DND-41 (cell line): ENCODE measurements at regions not wholly inside any gene's neighbourhood (a gene's known extent, or its start where the extent isn't known, plus 50 kb on each side); places are given as distances from the start of the nearest gene placed in this dataset.
"Not testable (repeated sequence)": the region's sequence is repeated elsewhere in the genome, so short reads cannot be mapped to it uniquely, and the experiment has no call there.

Source experiments
- ATAC-seq: fragments of 200-7000 bp; cut with Tn5 transposase; 3 replicates; pipeline ENCODE4 v1.9.1; 2021; ENCODE audit warnings: low read depth; ENCODE audit not compliant: insufficient read depth
- DNase-seq: peaks from one replicate; pipeline ENCODE4 v3.0.0-alpha.2; 2020
- H2AFZ ChIP-seq: 2 replicates; pipeline ENCODE4 v1.6.0; 2012; ENCODE audit warnings: low read depth, low read length
- H3K27ac ChIP-seq: 2 replicates; pipeline ENCODE4 v1.5.1; 2012; ENCODE audit warnings: low read length, inconsistent platforms
- H3K27me3 ChIP-seq: fragments of 200-600 bp; sonication (generic); 2 replicates; pipeline ENCODE4 v1.6.0; 2012; ENCODE audit warnings: low read length, mild to moderate bottlenecking, inconsistent platforms; ENCODE audit not compliant: insufficient read depth, poor library complexity
- H3K36me3 ChIP-seq: 2 replicates; pipeline ENCODE4 v1.5.1; 2012; ENCODE audit warnings: low read length, inconsistent platforms; ENCODE audit not compliant: insufficient read depth
- H3K4me1 ChIP-seq: 2 replicates; pipeline ENCODE4 v1.5.1; 2012; ENCODE audit warnings: mild to moderate bottlenecking, low read length; ENCODE audit not compliant: insufficient read depth
- H3K4me2 ChIP-seq: 2 replicates; pipeline ENCODE4 v1.6.0; 2012; ENCODE audit warnings: mild to moderate bottlenecking, moderate library complexity, low read length, inconsistent platforms; ENCODE audit not compliant: insufficient read depth
- H3K4me3 ChIP-seq, 2 experiments: fragments of 200-600 bp in 1 of 2; shearing (Covaris generic) in 1 of 2; 2 replicates each; pipeline ENCODE4 v1.5.1; 2012 to 2016; ENCODE audit warnings: inconsistent platforms in 2 of 2, low read length in 2 of 2, mild to moderate bottlenecking in 2 of 2, low read depth in 1 of 2, moderate library complexity in 1 of 2
- H3K79me2 ChIP-seq: 2 replicates; pipeline ENCODE4 v1.6.0; 2012; ENCODE audit warnings: low read length, inconsistent platforms; ENCODE audit not compliant: insufficient read depth
- H3K9ac ChIP-seq: 2 replicates; pipeline ENCODE4 v1.6.0; 2012; ENCODE audit warnings: low read depth, mild to moderate bottlenecking, inconsistent platforms, low read length, moderate library complexity
- H3K9me3 ChIP-seq: 2 replicates; pipeline ENCODE4 v1.5.1; 2012; ENCODE audit warnings: low read length, moderate library complexity, mild to moderate bottlenecking, inconsistent platforms; ENCODE audit not compliant: insufficient read depth, severe bottlenecking
- H4K20me1 ChIP-seq: 2 replicates; pipeline ENCODE4 v1.6.0; 2012; ENCODE audit warnings: low read length; ENCODE audit not compliant: insufficient read depth

GRCh38 chr16:29179401-29180205 is 194.8 kb downstream of the LAT start:
- H3K4me1 ChIP-seq, H3K9me3 ChIP-seq, H3K27me3 ChIP-seq, H3K9ac ChIP-seq, H3K4me2 ChIP-seq, H2AFZ ChIP-seq, DNase-seq, H3K4me3 ChIP-seq, H3K27ac ChIP-seq, H4K20me1 ChIP-seq, H3K79me2 ChIP-seq, ATAC-seq, H3K36me3 ChIP-seq: not testable (repeated sequence)

GRCh38 chr16:29177888-29178726 is 193.3 kb downstream of the LAT start:
- not testable (repeated sequence) for H3K27me3 ChIP-seq, DNase-seq, H3K79me2 ChIP-seq, H2AFZ ChIP-seq, H3K9me3 ChIP-seq, H3K4me3 ChIP-seq, H3K27ac ChIP-seq, H3K36me3 ChIP-seq, H3K4me1 ChIP-seq, ATAC-seq, H4K20me1 ChIP-seq, H3K9ac ChIP-seq, H3K4me2 ChIP-seq

GRCh38 chr16:29177203-29177887 is 192.5 kb downstream of the LAT start:
- not testable (repeated sequence) for H3K4me3 ChIP-seq, H4K20me1 ChIP-seq, DNase-seq, ATAC-seq, H3K4me2 ChIP-seq, H3K4me1 ChIP-seq, H3K27me3 ChIP-seq, H3K27ac ChIP-seq, H3K9ac ChIP-seq, H3K79me2 ChIP-seq, H3K9me3 ChIP-seq, H2AFZ ChIP-seq, H3K36me3 ChIP-seq

- DNase-seq, H3K4me2 ChIP-seq, H2AFZ ChIP-seq, H3K36me3 ChIP-seq, ATAC-seq, H3K27ac ChIP-seq, H3K9ac ChIP-seq, H3K27me3 ChIP-seq, H4K20me1 ChIP-seq, H3K4me1 ChIP-seq, H3K4me3 ChIP-seq, H3K79me2 ChIP-seq, H3K9me3 ChIP-seq: not testable (repeated sequence)
These were observed 192.0 kb downstream of the LAT start for GRCh38 chr16:29176822-29177202.

GRCh38 chr16:29176154-29176470 is 191.3 kb downstream of the LAT start:
- ATAC-seq, H3K4me2 ChIP-seq, H3K9me3 ChIP-seq, DNase-seq, H2AFZ ChIP-seq, H3K36me3 ChIP-seq, H3K27ac ChIP-seq, H3K27me3 ChIP-seq, H3K9ac ChIP-seq, H3K4me1 ChIP-seq, H3K4me3 ChIP-seq, H3K79me2 ChIP-seq, H4K20me1 ChIP-seq: not testable (repeated sequence)

- not testable (repeated sequence) for H3K27me3 ChIP-seq, H3K4me3 ChIP-seq, H4K20me1 ChIP-seq
These were observed 190.7 kb downstream of the LAT start for GRCh38 chr16:29175411-29176153.

GRCh38 chr16:29173371-29174305 is 188.8 kb downstream of the LAT start:
- H2AFZ ChIP-seq, ATAC-seq, H3K36me3 ChIP-seq, H3K4me1 ChIP-seq, H4K20me1 ChIP-seq, H3K27ac ChIP-seq, H3K79me2 ChIP-seq, H3K4me3 ChIP-seq, H3K9me3 ChIP-seq, H3K27me3 ChIP-seq, DNase-seq, H3K9ac ChIP-seq, H3K4me2 ChIP-seq: not testable (repeated sequence)

More at GRCh38 chr16:29175411-29176153, 190.7 kb downstream of the LAT start:
- not testable (repeated sequence) for H3K79me2 ChIP-seq, H3K9ac ChIP-seq, H3K27ac ChIP-seq, ATAC-seq, H3K4me1 ChIP-seq, H3K36me3 ChIP-seq, DNase-seq, H3K4me2 ChIP-seq, H2AFZ ChIP-seq, H3K9me3 ChIP-seq
